Breast epithelium (tissue), 3 donors: ENCODE measurements at regions not wholly inside any gene's neighbourhood (a gene's known extent, or its start where the extent isn't known, plus 50 kb on each side); places are given as distances from the start of the nearest gene placed in this dataset.
A peak's percentile ranks its signal among the peaks of the same experiment; 100 is the strongest.

Source experiments
- POLR2A ChIP-seq: fragments of 450-650 bp; IDR thresholded peaks from one replicate; pipeline ENCODE4 v1.6.1; 2016; ENCODE audit warnings: antibody characterized with exemption, mild to moderate bottlenecking, moderate library complexity
- TF ChIP-seq, protein P1 (sequence below), 3 donors: fragments of 450-650 bp; IDR thresholded peaks; one replicate each; pipeline ENCODE4 v1.5.1; 2016 to 2017; ENCODE audit warnings: antibody characterized with exemption in 3 of 3, mild to moderate bottlenecking in 3 of 3, moderate library complexity in 3 of 3

GRCh38 chr5:8340739-8341344 lies 471.9 kb downstream of the MTRR start:
- TF ChIP-seq, protein P1, sequence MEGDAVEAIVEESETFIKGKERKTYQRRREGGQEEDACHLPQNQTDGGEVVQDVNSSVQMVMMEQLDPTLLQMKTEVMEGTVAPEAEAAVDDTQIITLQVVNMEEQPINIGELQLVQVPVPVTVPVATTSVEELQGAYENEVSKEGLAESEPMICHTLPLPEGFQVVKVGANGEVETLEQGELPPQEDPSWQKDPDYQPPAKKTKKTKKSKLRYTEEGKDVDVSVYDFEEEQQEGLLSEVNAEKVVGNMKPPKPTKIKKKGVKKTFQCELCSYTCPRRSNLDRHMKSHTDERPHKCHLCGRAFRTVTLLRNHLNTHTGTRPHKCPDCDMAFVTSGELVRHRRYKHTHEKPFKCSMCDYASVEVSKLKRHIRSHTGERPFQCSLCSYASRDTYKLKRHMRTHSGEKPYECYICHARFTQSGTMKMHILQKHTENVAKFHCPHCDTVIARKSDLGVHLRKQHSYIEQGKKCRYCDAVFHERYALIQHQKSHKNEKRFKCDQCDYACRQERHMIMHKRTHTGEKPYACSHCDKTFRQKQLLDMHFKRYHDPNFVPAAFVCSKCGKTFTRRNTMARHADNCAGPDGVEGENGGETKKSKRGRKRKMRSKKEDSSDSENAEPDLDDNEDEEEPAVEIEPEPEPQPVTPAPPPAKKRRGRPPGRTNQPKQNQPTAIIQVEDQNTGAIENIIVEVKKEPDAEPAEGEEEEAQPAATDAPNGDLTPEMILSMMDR (IDR thresholded peaks at IDR 0.05), result peak in 1 of 3 donors; percentile 10
- no peak for TF ChIP-seq POLR2A
